HG03469 (cell line): ENCODE measurements at regions not wholly inside any gene's neighbourhood (a gene's known extent, or its start where the extent isn't known, plus 50 kb on each side); places are given as distances from the start of the nearest gene placed in this dataset.

Source experiments
- ATAC-seq: cut with Tn5 transposase; IDR thresholded peaks from one replicate; pipeline ENCODE4 v1.9.1; 2021; ENCODE audit warnings: mild to moderate bottlenecking, moderate library complexity, moderate number of reproducible peaks; ENCODE audit not compliant: unreplicated experiment

- ATAC-seq: no peak
Measured at GRCh38 chr1:72601035-72601674, 318.8 kb upstream of the NEGR1 start.

GRCh38 chr1:72586023-72586685 lies 303.8 kb upstream of the NEGR1 start:
- ATAC-seq: no peak

- no peak for ATAC-seq
Measured at GRCh38 chr1:72579629-72580028, 297.3 kb upstream of the NEGR1 start.

GRCh38 chr1:72570815-72571214 lies 288.5 kb upstream of the NEGR1 start:
- no peak for ATAC-seq

GRCh38 chr1:72568113-72568512 lies 285.8 kb upstream of the NEGR1 start:
- no peak for ATAC-seq

GRCh38 chr1:72567521-72567920 lies 285.2 kb upstream of the NEGR1 start:
- ATAC-seq: no peak

- no peak for ATAC-seq
Measured at GRCh38 chr1:72564749-72565148, 282.4 kb upstream of the NEGR1 start.

GRCh38 chr1:72557446-72558049 lies 275.2 kb upstream of the NEGR1 start:
- no peak for ATAC-seq

GRCh38 chr1:72547412-72547811 lies 265.1 kb upstream of the NEGR1 start:
- no peak for ATAC-seq

- ATAC-seq: no peak
Measured at GRCh38 chr1:72540674-72541073, 258.3 kb upstream of the NEGR1 start.

- ATAC-seq: no peak
Measured at GRCh38 chr1:72535470-72535869, 253.1 kb upstream of the NEGR1 start.

GRCh38 chr1:72530646-72531045 lies 248.3 kb upstream of the NEGR1 start:
- no peak for ATAC-seq

- ATAC-seq: no peak
Measured at GRCh38 chr1:72526926-72527325, 244.6 kb upstream of the NEGR1 start.

GRCh38 chr1:72524021-72524420 lies 241.7 kb upstream of the NEGR1 start:
- ATAC-seq: no peak

GRCh38 chr1:72521659-72522058 lies 239.3 kb upstream of the NEGR1 start:
- ATAC-seq: no peak

GRCh38 chr1:72516826-72517225 lies 234.5 kb upstream of the NEGR1 start:
- no peak for ATAC-seq

GRCh38 chr1:72516264-72516663 lies 233.9 kb upstream of the NEGR1 start:
- ATAC-seq: no peak

- ATAC-seq: no peak
Measured at GRCh38 chr1:72498371-72498770, 216.0 kb upstream of the NEGR1 start.

GRCh38 chr1:72489801-72490200 lies 207.5 kb upstream of the NEGR1 start:
- no peak for ATAC-seq

- no peak for ATAC-seq
Measured at GRCh38 chr1:72485801-72486200, 203.5 kb upstream of the NEGR1 start.

GRCh38 chr1:72483846-72484357 lies 201.6 kb upstream of the NEGR1 start:
- ATAC-seq: no peak

GRCh38 chr1:72482736-72483413 lies 200.5 kb upstream of the NEGR1 start:
- no peak for ATAC-seq
